ENCODE measurements at regions not wholly inside any gene's neighbourhood (a gene's known extent, or its start where the extent isn't known, plus 50 kb on each side); places are given as distances from the start of the nearest gene placed in this dataset.
A peak's percentile ranks its signal among the peaks of the same experiment; 100 is the strongest.

- peak; percentile 93 for DNase-seq (ENCODE audit: low read depth, low spot score)
- TF ChIP-seq CTCF (IDR thresholded peaks at IDR 0.05; ENCODE audit: low read depth, low read length) = no peak
- in situ Hi-C loops (cut with HindIII; ENCODE audit: low sequenced_read_pairs) = no loop called here
- no peak overlapping the region for H3K4me3 ChIP-seq (ENCODE audit: low read depth, low read length)
Measured at GRCh38 chr3:99108508-99108907, 207.0 kb upstream of the DCBLD2 start.

GRCh38 chr3:99094606-99095005, 193.1 kb upstream of the DCBLD2 start:
- H3K4me3 ChIP-seq (ENCODE audit: low read depth, low read length) = no peak overlapping the region
- TF ChIP-seq CTCF (IDR thresholded peaks at IDR 0.05; ENCODE audit: low read depth, low read length) = no peak
- DNase-seq (ENCODE audit: low read depth, low spot score) = no peak
- in situ Hi-C loops (cut with HindIII; ENCODE audit: low sequenced_read_pairs) = no loop called here

GRCh38 chr3:99087277-99087676, 185.8 kb upstream of the DCBLD2 start:
- TF ChIP-seq CTCF (IDR thresholded peaks at IDR 0.05; ENCODE audit: low read depth, low read length) = no peak
- no peak overlapping the region for H3K4me3 ChIP-seq (ENCODE audit: low read depth, low read length)
- DNase-seq (ENCODE audit: low read depth, low spot score) = no peak
- in situ Hi-C loops (cut with HindIII; ENCODE audit: low sequenced_read_pairs) = no loop called here

- in situ Hi-C loops (cut with HindIII; ENCODE audit: low sequenced_read_pairs) = no loop called here
- H3K4me3 ChIP-seq (ENCODE audit: low read depth, low read length) = no peak overlapping the region
- no peak for TF ChIP-seq CTCF (IDR thresholded peaks at IDR 0.05; ENCODE audit: low read depth, low read length)
- peak; percentile 13 for DNase-seq (ENCODE audit: low read depth, low spot score)
Measured at GRCh38 chr3:99084826-99085225, 183.3 kb upstream of the DCBLD2 start.

GRCh38 chr3:99084156-99084555, 182.7 kb upstream of the DCBLD2 start:
- no peak for DNase-seq (ENCODE audit: low read depth, low spot score)
- TF ChIP-seq CTCF (IDR thresholded peaks at IDR 0.05; ENCODE audit: low read depth, low read length) = no peak
- in situ Hi-C loops (cut with HindIII; ENCODE audit: low sequenced_read_pairs) = no loop called here
- H3K4me3 ChIP-seq (ENCODE audit: low read depth, low read length) = no peak overlapping the region

GRCh38 chr3:99071096-99071495, 169.6 kb upstream of the DCBLD2 start:
- TF ChIP-seq CTCF (IDR thresholded peaks at IDR 0.05; ENCODE audit: low read depth, low read length) = no peak
- in situ Hi-C loops (cut with HindIII; ENCODE audit: low sequenced_read_pairs) = no loop called here

GRCh38 chr3:99069973-99070372, 168.5 kb upstream of the DCBLD2 start:
- H3K4me3 ChIP-seq (ENCODE audit: low read depth, low read length) = no peak overlapping the region
- DNase-seq (ENCODE audit: low read depth, low spot score) = no peak
- TF ChIP-seq CTCF (IDR thresholded peaks at IDR 0.05; ENCODE audit: low read depth, low read length) = no peak
- in situ Hi-C loops (cut with HindIII; ENCODE audit: low sequenced_read_pairs) = no loop called here

More at GRCh38 chr3:99071096-99071495, 169.6 kb upstream of the DCBLD2 start:
- no peak overlapping the region for H3K4me3 ChIP-seq (ENCODE audit: low read depth, low read length)
- DNase-seq (ENCODE audit: low read depth, low spot score) = no peak
